VCaP (cell line): ENCODE measurements at regions not wholly inside any gene's neighbourhood (a gene's known extent, or its start where the extent isn't known, plus 50 kb on each side); places are given as distances from the start of the nearest gene placed in this dataset.
"Not testable (repeated sequence)": the region's sequence is repeated elsewhere in the genome, so short reads cannot be mapped to it uniquely, and the experiment has no call there.

Source experiments
- H3K27ac ChIP-seq: fragments of 450-650 bp; 2 replicates; pipeline ENCODE4 v1.5.1; 2017
- TF ChIP-seq, protein P1 (sequence below): fragments of 450-650 bp; conservative IDR thresholded peaks from 2 replicates; pipeline ENCODE4 v1.5.1; 2017; ENCODE audit warnings: mild to moderate bottlenecking, moderate library complexity

DNA sequence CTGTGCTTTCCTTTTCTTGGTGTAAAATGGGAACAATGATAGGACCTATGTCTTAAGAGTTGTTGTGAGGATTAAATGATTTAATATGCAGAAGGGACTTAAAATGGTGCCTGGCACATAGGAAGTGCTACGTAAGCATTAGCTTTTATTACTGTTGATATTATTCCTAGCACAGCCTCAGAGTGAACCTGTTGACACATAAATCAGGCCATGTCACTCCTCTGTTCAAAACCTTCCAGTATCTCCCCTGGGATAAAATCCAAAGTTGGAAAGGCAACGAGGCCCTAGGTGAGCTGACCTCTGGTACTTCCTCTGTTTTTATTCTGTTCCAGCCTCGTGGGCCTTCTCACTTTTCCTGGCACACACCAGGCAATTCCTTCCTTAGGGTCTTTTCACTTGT is 108.8 kb upstream of the CADM1 start:
- no peak overlapping the region for H3K27ac ChIP-seq
- TF ChIP-seq, protein P1, sequence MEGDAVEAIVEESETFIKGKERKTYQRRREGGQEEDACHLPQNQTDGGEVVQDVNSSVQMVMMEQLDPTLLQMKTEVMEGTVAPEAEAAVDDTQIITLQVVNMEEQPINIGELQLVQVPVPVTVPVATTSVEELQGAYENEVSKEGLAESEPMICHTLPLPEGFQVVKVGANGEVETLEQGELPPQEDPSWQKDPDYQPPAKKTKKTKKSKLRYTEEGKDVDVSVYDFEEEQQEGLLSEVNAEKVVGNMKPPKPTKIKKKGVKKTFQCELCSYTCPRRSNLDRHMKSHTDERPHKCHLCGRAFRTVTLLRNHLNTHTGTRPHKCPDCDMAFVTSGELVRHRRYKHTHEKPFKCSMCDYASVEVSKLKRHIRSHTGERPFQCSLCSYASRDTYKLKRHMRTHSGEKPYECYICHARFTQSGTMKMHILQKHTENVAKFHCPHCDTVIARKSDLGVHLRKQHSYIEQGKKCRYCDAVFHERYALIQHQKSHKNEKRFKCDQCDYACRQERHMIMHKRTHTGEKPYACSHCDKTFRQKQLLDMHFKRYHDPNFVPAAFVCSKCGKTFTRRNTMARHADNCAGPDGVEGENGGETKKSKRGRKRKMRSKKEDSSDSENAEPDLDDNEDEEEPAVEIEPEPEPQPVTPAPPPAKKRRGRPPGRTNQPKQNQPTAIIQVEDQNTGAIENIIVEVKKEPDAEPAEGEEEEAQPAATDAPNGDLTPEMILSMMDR, result no peak

DNA sequence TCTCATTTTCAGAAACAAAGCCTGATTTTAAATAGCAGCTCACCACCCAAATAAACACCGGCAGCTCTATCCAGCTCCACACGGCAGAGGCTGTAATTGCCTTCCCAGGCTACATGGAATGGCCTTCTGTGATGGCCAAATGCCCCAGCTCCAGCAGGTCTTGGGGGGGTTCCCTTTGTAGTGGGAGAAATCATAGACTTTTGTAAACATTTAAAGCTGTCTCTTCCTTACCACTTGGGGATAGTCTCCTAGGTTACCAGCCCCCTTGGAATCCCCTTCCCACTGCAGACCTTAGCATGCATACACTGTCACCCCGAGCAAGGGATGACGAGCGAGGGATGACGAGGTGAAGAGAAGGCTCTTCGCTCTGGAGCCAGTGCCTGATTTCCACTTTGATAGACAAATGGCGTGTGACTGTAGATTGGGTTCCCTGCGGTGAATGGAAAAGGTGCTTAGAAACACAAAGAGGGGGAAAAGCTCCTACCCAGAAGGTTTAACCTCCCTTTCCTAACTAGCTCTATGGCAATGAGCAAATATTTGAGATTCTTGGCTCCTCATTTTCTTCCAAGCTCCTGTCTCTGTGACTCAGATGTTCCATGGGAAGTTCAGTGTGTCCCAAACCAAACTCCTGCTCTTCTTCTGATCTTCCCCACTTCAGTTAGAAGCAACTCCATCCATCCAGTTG is 108.0 kb upstream of the CADM1 start:
- TF ChIP-seq, protein P1, result no peak
- no peak overlapping the region for H3K27ac ChIP-seq

DNA sequence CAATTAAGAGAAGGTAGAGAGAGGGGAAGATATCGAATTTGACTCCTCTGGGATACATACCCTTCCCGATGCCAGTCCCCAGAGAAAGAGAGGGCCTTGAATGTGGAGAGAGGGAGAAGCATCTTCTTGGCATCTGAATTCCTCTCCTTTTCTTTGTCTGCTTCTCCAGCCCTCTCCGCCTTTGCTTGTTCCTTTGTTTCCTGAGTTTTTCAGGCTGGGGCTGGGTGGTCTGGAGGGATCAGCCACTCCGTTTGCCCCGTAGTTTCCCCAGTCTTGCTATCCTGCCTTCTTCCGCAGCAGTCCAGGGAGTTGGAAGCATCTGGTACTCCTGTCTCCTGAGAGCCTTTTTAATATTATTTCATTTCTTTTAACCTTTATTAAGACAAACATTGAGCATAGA is 107.1 kb upstream of the CADM1 start:
- H3K27ac ChIP-seq, result peak overlapping the region; percentile 21; the same call in 1 of the 2 replicates
- TF ChIP-seq, protein P1, result no peak

DNA sequence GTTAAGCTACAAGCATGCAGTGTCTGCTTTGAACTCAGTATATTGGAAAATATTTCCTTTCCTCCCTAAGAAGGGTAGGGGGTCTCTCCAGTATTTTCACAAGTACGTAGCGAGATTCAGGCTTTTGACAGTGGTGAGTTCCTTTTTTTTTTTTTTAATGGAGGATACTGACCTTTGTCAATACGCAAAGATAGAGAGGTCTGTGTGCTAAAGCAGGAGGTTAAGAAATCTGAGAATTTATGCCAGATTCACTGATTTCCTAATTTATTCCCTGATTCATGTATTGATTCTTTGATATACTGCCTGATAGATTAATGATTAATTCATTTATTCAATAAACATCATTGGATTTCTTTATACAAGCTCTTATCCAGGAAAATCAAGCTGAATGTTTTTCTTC is 106.7 kb upstream of the CADM1 start:
- TF ChIP-seq, protein P1, result no peak
- peak overlapping the region; percentile 21; the same call in 1 of the 2 replicates for H3K27ac ChIP-seq

DNA sequence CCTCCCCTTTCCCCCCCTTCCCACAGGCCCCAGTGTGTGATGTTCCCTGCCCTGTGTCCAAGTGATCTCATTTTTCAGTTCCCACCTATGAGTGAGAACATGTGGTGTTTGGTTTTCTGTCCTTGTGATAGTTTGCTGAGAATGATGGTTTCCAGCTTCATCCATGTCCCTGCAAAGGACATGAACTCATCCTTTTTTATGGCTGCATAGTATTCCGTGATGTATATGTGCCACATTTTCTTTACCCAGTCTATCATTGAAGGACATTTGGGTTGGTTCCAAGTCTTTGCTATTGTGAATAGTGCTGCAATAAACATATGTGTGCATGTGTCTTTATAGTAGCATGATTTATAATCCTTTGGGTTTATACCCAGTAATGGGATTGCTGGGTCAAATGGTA is 106.0 kb upstream of the CADM1 start:
- not testable (repeated sequence) for H3K27ac ChIP-seq

DNA sequence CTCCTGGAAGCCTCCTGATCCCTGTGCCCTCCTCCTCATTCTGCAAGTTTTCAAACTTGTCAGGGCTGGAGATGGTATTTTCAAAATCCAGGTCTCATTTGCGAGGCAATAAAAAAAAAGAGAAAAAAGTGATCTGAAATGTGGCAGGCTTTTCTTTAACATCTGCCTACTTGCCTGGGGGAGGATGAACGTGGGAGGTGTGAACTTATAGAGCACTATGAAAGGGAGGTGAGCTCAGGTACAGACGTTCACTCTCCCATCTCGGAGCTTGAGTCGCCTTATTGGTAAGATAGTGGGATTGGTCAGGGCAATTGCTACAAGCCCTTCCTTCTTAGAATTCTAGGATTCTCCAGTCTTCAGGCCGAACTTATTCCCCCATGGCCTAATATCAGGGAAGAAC is 104.8 kb upstream of the CADM1 start:
- H3K27ac ChIP-seq, result no peak overlapping the region
- TF ChIP-seq, protein P1, result no peak

DNA sequence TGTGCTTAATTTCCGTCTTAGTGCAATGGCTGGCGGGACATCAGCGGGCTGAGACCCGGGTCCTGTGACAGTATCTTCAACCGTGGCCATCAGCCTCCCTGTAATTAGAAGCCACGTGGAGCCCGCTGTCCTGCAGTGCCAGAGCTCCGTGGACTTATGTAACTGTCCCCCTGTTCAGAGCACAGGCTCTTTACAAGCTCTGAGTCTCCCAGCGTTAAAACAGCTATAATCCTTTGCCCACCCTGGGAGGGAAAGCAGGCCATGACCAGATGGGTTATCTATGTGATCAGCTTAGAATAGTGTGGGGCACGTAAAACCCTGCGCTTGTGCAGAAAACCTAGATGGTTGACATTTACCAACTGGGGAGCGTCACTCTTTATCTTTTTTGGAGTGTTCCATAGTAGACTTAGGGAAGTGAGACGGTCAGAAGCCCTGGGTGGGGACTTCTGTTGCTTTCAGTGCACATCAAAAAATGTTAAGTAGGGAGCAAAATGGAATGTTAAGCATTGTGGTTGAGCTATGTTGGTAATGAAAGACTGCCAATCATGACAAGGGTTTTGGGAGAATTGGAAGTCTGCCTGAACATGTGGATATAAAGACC is 103.5 kb upstream of the CADM1 start:
- TF ChIP-seq, protein P1, result no peak
- H3K27ac ChIP-seq, result peak overlapping the region; percentile 73; the same call in 1 of the 2 replicates
